ENCODE measurements at regions not wholly inside any gene's neighbourhood (a gene's known extent, or its start where the extent isn't known, plus 50 kb on each side); places are given as distances from the start of the nearest gene placed in this dataset.

DNA sequence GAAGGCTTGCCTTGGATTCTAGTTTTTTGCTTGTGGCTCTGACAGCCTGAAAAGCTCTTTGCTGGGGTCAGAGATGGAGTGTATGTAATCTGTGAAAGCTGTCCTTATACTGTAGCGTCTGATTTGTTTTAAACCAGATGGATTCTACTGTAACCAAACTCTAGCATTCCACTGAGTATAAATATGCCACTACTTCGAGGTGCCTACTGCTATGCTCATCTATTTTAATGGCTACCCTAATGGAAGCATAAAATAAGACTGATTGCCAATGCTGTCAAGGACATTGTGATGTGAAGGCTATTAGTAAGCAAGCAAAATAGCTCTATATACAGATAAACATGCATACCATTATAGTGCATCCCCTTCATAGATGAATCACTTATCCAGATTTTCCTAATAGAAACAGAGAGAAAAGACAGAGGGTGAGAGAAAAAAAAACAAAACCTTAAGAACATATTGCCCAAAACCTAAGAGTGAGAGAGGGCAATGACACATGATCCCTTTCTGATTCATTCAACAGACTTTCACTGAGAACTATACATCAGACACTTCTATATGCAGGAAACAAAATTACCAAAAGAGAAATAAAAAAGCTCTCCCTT is 1025.8 kb upstream of the LCORL start:
- no peaks in the 10 kb centered on the region for H3K9me2 ChIP-seq (replicated peaks; ENCODE audit: low read depth, low read length)
- no peaks in the 10 kb centered on the region for H3K4me1 ChIP-seq (ENCODE audit: insufficient read depth, low read length, poor library complexity, severe bottlenecking)
- H3K4me3 ChIP-seq (ENCODE audit: low read length, poor library complexity, severe bottlenecking): no peak overlapping the region
- no peak overlapping the region for H3K4me2 ChIP-seq (ENCODE audit: low read depth, low read length, poor library complexity, severe bottlenecking)
- H3K36me3 ChIP-seq (ENCODE audit: insufficient read depth, low read length): no peaks in the 10 kb centered on the region
- no peaks in the 10 kb centered on the region for H3K27me3 ChIP-seq (ENCODE audit: insufficient read depth, low read length, poor library complexity, severe bottlenecking)
- no peaks in the 10 kb centered on the region for H3K79me2 ChIP-seq (ENCODE audit: insufficient read depth, low read length)
- no peak overlapping the region for H2AFZ ChIP-seq (ENCODE audit: low read length)
- no peak overlapping the region for H3K9ac ChIP-seq (ENCODE audit: low read depth, low read length, poor library complexity, severe bottlenecking)
- no peaks in the 10 kb centered on the region for H3F3A ChIP-seq (ENCODE audit: low read depth)
- no peaks in the 10 kb centered on the region for H4K20me1 ChIP-seq (ENCODE audit: insufficient read depth, low read length, poor library complexity, severe bottlenecking)
- no peak for TF ChIP-seq EZH2phosphoT487 (IDR thresholded peaks at IDR 0.05; ENCODE audit: borderline replicate concordance)
- TF ChIP-seq, protein P1, sequence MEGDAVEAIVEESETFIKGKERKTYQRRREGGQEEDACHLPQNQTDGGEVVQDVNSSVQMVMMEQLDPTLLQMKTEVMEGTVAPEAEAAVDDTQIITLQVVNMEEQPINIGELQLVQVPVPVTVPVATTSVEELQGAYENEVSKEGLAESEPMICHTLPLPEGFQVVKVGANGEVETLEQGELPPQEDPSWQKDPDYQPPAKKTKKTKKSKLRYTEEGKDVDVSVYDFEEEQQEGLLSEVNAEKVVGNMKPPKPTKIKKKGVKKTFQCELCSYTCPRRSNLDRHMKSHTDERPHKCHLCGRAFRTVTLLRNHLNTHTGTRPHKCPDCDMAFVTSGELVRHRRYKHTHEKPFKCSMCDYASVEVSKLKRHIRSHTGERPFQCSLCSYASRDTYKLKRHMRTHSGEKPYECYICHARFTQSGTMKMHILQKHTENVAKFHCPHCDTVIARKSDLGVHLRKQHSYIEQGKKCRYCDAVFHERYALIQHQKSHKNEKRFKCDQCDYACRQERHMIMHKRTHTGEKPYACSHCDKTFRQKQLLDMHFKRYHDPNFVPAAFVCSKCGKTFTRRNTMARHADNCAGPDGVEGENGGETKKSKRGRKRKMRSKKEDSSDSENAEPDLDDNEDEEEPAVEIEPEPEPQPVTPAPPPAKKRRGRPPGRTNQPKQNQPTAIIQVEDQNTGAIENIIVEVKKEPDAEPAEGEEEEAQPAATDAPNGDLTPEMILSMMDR (conservative IDR thresholded peaks at IDR 0.05; ENCODE audit: low read length): no peak
- no peaks in the 10 kb centered on the region for H3K9me3 ChIP-seq (ENCODE audit: insufficient read depth, low read depth, low read length)

DNA sequence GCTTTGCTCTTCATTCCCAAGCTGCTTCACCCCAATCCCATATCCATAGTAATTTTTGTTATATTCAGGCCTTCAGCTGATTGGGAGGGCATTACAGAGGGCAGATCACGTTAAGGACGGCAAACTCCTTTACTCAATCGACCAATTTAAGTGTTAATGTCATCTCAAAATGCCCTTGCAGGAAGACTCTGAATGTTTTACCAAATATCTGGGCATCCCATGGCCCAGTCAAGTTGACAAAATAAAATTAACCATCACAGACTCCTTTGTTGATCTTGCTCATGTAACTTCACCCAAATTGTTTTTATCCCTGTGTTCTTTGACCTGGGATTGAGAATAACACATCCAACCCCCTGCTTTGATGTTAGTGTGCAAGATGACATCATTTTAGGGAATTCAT is 1018.3 kb upstream of the LCORL start:
- Histone ChIP-seq H3K4me3 (ENCODE audit: low read length, poor library complexity, severe bottlenecking) (no peak overlapping the region), H3K4me1 (ENCODE audit: insufficient read depth, low read length, poor library complexity, severe bottlenecking) (no peaks in the 10 kb centered on the region), H2AFZ (ENCODE audit: low read length) (no peak overlapping the region), H3K79me2 (ENCODE audit: insufficient read depth, low read length) (no peaks in the 10 kb centered on the region), H3K9me2 (replicated peaks; ENCODE audit: low read depth, low read length) (no peaks in the 10 kb centered on the region), H3F3A (ENCODE audit: low read depth) (no peaks in the 10 kb centered on the region), H4K20me1 (ENCODE audit: insufficient read depth, low read length, poor library complexity, severe bottlenecking) (no peaks in the 10 kb centered on the region), H3K4me2 (ENCODE audit: low read depth, low read length, poor library complexity, severe bottlenecking) (no peak overlapping the region), H3K9me3 (ENCODE audit: insufficient read depth, low read depth, low read length) (no peaks in the 10 kb centered on the region), H3K27me3 (ENCODE audit: insufficient read depth, low read length, poor library complexity, severe bottlenecking) (no peaks in the 10 kb centered on the region), H3K9ac (ENCODE audit: low read depth, low read length, poor library complexity, severe bottlenecking) (no peak overlapping the region), H3K36me3 (ENCODE audit: insufficient read depth, low read length) (no peaks in the 10 kb centered on the region)
- TF ChIP-seq, protein P1 (conservative IDR thresholded peaks at IDR 0.05; ENCODE audit: low read length): no peak
- TF ChIP-seq EZH2phosphoT487 (IDR thresholded peaks at IDR 0.05; ENCODE audit: borderline replicate concordance): no peak

DNA sequence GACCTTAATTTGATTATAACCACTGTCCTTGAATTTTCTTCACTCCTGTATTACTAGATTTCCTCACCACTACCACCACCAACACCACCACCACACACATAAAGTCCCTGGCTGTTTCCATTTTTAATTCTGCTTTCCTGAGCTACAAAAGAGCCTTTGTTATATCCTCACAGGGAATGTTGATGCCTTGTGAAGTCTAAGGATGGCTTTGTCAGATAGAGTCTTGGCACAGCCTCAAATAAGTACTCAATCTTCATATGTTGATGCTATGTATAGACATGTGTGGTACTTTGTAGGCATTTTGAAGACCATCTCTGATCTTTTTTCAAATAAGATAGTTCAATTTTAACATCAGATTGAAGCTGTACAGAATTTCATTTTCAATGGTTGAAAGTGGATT is 1016.7 kb upstream of the LCORL start:
- TF ChIP-seq, protein P1 (conservative IDR thresholded peaks at IDR 0.05; ENCODE audit: low read length): no peak
- TF ChIP-seq EZH2phosphoT487 (IDR thresholded peaks at IDR 0.05; ENCODE audit: borderline replicate concordance): no peak
- no peak overlapping the region for H3K4me3 ChIP-seq (ENCODE audit: low read length, poor library complexity, severe bottlenecking)
- H3K36me3 ChIP-seq (ENCODE audit: insufficient read depth, low read length): no peaks in the 10 kb centered on the region
- H3K79me2 ChIP-seq (ENCODE audit: insufficient read depth, low read length): no peaks in the 10 kb centered on the region
- H3K4me1 ChIP-seq (ENCODE audit: insufficient read depth, low read length, poor library complexity, severe bottlenecking): no peaks in the 10 kb centered on the region
- H2AFZ ChIP-seq (ENCODE audit: low read length): no peak overlapping the region
- no peaks in the 10 kb centered on the region for H3K27me3 ChIP-seq (ENCODE audit: insufficient read depth, low read length, poor library complexity, severe bottlenecking)
- no peaks in the 10 kb centered on the region for H3K9me2 ChIP-seq (replicated peaks; ENCODE audit: low read depth, low read length)
- H3K9ac ChIP-seq (ENCODE audit: low read depth, low read length, poor library complexity, severe bottlenecking): no peak overlapping the region
- H4K20me1 ChIP-seq (ENCODE audit: insufficient read depth, low read length, poor library complexity, severe bottlenecking): no peaks in the 10 kb centered on the region
- no peaks in the 10 kb centered on the region for H3K9me3 ChIP-seq (ENCODE audit: insufficient read depth, low read depth, low read length)
- no peaks in the 10 kb centered on the region for H3F3A ChIP-seq (ENCODE audit: low read depth)
- H3K4me2 ChIP-seq (ENCODE audit: low read depth, low read length, poor library complexity, severe bottlenecking): no peak overlapping the region

All from Loucy (cell line).